HuH-7 (cell line): ENCODE measurements at regions not wholly inside any gene's neighbourhood (a gene's known extent, or its start where the extent isn't known, plus 50 kb on each side); places are given as distances from the start of the nearest gene placed in this dataset.

Experiments used
- DNase-seq: peaks from one replicate; pipeline ENCODE4 v3.0.0; 2011; ENCODE audit warnings: low spot score

DNA sequence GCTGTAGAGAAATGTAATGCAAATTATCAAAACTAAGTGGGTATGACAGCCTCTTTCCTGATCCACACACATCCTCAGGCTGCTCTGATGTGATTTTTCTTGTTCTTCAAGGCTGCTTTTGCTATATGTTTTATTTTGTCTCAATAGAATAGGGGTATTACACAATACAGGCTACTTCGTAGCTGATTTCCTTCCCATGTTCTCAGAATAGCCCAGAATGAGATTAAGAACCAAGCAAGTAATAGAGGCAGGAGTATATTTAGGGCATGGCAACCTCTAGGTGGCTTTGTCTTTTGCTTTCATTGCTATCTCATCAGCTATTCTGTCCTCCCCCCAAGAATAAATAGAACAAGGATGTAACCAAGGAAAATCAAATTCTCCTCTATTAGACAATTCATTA is 241.8 kb downstream of the ALDH8A1 start:
- DNase-seq = no peak

DNA sequence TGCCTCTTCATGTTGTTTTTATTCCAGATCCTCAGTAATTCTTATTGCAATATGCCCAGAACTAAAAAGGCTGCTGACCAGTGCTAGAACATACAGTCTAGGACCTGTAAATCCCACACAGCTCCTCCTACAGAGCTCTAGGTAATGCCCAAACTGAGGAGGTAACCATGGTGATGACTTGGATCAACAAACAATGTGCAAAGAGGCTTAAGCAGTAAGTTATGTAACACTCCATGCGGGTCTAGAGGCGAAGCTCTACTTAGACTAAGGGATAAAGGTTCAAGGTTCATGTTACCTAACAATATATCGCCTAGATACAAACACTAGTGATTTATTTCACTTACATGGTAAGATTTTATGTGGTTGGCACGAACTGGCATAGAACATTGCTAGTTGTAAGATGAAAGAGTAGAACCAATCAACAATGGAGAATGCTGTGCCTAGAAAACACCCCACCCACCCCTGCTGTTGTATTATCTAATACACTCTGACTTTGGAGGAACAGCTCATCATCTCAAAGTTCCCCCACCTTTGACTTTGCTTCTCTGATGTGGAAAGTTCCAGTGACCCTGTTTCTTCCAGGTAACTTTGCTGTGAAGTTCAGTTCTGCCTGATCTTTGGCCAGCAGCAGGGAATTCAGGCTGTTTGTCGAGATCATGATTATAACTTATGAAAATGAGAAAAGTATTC is 242.4 kb downstream of the ALDH8A1 start:
- peak; percentile 69 for DNase-seq

DNA sequence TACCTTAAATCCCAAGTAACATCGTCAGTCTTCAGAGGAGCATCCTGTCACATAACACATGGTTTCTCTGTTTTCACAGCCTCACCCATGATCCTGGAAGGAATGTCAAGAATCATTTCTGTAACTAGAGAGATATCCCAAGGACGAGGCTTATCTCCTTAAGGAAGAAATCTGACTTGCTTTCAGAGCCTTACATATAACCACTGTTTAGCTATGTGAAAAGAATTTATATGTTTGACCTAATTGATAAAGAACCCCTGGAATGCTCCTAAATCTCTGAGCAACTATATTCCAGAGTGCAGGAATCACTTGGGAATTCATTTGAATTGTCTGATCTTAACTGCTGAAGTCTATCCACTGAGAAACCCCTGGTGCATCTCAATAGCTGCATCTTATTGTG is 243.1 kb downstream of the ALDH8A1 start:
- no peak for DNase-seq

DNA sequence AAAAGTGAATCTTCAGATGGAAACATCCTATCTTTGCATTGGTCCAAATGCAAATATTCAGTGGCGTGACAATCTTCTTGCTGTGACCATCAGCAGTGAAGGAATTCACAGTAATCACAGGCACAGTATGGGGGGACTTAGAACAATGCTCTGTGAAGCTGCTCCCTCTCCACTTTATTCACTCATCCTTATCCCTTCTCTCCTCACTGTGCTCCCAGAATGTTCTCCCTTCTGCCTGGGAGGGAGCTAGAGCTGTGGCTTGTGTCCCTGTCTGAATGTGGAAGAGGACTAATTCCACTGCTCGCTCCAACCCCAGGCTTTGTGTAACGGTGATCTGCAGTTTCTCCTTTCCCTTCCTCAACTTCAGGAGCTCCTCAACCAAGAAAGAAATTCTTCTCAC is 243.7 kb downstream of the ALDH8A1 start:
- no peak for DNase-seq

- no peak for DNase-seq
Observed at GRCh38 chr6:134703206-134703605, 246.7 kb downstream of the ALDH8A1 start.

GRCh38 chr6:134702279-134702678 is 247.6 kb downstream of the ALDH8A1 start:
- DNase-seq = no peak

- DNase-seq = no peak
Observed at GRCh38 chr6:134701301-134701700, 248.6 kb downstream of the ALDH8A1 start.

DNA sequence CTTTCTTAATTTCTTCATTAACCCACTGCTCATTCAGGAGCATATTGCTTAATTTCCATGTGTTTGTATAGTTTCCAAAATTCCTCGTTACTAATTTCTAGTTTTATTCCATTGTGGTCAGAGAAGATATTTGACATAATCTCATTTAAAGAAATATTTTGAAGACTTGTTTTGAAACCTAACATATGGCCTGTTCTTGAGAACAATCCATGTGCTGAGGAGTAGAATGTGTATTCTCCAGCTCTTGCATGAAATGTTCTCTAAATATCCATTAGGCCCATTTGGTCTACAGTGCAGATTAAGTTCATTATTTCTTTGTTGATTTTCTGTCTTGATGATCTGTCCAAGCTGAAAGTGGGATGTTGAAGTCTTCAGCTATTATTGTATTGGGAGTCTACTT is 251.7 kb downstream of the ALDH8A1 start:
- no peak for DNase-seq

- DNase-seq = no peak
Observed at GRCh38 chr6:134692008-134692407, 257.9 kb downstream of the ALDH8A1 start.

GRCh38 chr6:134691180-134691579 is 258.7 kb downstream of the ALDH8A1 start:
- no peak for DNase-seq

DNA sequence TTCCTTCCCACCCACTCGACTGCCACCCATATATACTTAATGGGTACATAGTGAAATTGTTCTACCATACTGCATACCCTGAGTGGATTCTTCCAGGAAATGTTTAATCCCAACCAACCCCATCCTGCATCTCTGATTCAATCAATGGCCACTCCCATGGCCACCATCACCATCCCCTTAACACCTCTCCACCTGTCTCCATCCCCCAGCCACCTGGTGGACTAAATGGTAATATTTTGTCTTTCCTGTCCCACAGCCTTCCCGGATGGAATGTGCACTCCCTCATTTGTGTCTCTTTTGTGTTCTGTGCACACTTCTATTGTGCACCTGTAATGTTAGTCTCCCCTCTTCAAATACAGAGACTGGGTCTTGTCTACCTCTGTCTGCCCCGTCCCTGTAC is 259.9 kb downstream of the ALDH8A1 start:
- no peak for DNase-seq

- no peak for DNase-seq
Observed at GRCh38 chr6:134689641-134690040, 260.3 kb downstream of the ALDH8A1 start.

DNA sequence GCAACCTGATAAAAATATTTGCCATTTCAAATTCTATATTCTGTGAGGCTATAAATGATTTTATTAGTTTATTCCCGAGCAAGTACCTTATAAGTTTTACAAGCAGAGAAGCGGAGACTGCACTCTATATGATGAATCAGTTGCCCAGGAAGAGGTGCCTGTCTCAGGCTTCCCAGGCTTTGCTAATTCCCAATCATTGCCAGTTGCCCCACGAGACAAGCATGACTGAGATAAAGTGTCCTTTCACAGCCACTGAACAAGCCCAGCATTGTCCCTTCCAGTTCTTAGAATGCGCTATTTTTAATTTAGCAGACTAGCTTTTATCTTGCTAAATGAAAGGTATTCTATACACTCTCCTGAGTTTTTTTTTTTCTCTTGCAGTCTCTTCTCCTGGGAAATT is 260.7 kb downstream of the ALDH8A1 start:
- no peak for DNase-seq

- DNase-seq = no peak
Observed at GRCh38 chr6:134686071-134686470, 263.8 kb downstream of the ALDH8A1 start.

DNA sequence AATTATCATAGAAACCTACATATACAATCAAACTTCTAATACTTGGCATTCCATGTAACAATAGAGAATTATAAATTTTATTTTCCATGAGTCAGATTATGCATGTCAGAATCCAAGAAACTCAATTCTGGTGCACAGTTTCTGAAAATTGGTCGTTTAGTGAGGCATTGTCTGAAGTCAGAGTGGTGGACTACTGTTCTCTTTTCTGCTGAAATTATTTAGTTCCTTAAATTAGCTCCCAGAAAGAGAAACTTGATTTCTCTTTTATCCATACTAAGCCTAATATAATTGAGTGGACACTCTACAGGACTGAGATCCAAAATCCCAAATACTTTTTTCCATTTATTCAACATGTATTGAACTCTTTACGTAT is 265.5 kb downstream of the ALDH8A1 start:
- no peak for DNase-seq

DNA sequence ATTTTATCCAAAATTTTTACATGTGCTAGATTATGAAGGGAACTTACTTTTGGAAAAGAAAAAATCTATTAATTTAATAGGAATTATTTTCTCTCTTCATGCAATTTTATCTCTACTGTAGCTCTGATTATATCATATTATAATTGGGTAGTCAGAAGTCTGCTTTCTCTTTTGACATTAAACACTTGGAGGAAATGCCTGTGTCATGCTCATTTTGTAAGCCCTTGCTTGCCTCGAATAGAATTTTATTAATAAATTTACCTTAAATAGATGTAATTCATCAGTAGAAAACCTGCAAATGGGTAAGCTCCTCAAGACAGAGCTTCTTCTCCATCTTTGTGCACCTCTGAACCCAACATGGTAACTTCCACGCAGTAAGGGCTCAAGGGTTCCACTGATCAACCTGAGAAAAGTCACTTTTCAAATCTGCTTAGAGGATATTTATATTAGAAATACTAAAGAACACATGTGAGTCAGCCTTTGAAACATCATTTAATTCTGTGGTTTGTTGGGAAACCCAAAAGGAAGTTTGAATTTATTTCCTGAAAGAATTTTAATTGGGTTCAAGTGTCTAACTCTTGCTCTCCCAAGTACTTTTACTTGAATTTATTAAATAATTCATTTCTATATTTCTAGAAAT is 266.0 kb downstream of the ALDH8A1 start:
- no peak for DNase-seq

DNA sequence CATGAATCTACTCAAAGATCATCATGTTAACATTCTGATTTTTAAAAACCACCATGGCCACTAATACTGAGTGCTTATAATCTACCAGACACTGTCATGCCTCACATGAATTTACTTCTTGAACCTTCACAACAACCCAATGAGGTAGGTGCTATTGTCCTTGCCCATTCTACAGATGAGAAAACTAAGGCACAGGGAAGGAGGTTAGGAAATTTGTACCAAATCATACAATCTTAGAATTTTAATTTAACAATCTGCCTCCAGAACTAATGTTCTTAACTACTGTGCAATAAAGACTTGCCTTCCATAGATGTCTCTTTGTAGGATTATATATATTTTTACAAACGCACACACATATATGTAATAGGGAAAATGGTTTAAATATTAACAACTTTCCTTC is 269.5 kb downstream of the ALDH8A1 start:
- DNase-seq = no peak

- DNase-seq = no peak
Observed at GRCh38 chr6:134680021-134680420, 269.9 kb downstream of the ALDH8A1 start.

GRCh38 chr6:134678436-134678889 is 271.4 kb downstream of the ALDH8A1 start:
- DNase-seq = no peak

DNA sequence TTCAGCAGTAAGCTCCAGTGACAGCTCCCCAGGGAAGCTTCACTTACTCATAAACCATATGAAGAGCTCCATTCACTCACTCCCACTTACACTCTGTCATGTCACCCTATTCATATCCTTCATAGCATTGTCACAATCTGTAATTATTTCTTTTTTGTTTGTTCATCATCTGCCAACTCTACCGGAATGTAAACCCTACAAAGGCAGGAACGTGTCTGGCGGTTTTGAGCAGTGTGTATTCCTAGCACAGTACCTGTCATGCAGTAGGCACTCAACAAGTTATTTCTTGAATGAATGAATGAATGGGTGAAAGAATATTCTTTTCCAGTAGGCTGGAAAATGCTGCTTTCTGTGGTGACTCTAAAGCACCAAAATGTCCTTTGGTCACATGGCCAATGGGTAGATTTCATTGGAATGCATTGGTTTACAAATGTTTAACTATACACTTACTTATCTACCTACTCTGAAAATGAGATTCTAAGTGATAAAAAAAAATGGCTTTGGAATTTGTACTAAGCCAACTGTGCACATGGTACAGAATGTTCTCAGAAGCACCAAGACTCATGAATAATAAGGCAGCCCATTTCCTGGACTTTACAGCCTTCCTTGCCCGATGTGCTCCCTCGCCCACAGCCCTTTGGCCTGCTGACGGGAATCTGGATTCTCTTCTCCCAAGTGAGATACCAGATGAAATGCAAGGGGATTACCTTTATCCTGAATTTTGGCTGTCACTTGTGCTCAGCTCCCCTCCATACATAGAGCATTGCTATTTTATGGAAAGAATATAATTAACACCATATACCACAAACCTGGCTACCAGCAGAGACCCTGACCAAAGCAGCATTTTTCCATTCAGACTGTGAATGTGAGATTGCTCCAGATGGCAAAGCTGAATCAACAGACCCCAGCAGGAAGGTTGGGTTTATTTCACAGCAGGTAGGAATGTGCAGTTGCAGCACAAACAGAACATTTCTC is 273.3 kb downstream of the ALDH8A1 start:
- no peak for DNase-seq

DNA sequence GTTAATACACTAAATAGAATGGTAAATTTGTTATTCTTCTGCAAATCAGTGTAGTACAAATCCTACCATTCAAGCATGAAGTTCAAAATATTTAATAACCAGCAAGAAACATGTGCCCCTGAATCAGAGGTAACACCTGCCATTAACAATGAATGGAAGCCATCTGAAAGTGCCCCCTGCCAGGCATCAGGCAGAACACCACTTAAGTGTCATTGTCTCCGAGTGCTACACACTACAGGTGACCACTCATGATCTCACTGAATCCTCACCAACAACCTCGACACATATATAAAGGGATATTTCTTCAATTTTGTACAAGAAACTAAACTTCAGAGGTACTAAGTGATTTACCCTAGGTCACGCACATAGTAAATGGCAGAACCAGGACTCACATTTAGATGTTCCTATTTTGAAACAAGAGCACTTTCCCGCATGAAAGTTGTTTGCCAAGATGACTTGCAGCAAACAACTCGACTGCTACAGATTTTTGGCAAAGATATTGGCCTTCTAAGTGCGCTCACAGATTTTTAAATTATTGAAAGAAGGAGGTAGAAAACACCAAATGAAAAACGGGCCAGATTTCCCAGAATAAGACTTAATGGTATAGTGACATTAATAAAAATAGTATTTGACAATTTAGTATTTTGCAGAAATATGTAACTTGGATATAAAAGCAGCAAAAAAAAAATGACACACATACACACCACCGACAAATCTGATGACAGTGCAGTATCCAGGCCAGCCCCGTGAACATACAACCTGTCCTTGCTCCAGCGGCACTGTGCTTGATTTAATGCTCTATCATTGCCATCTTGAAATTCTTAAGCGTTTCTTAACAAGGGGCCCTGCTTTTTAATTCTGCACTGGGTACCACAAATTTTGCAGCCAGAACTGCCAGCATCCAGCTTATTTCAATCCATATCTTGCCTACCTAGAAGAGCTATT is 274.5 kb downstream of the ALDH8A1 start:
- no peak for DNase-seq

GRCh38 chr6:134674562-134674961 is 275.3 kb downstream of the ALDH8A1 start:
- no peak for DNase-seq
